Mesothelial cell of epicardium (in vitro differentiated cells): ENCODE measurements at regions not wholly inside any gene's neighbourhood (a gene's known extent, or its start where the extent isn't known, plus 50 kb on each side); places are given as distances from the start of the nearest gene placed in this dataset.

Experiments used
- DNase-seq, 2 experiments: peaks; one replicate each; pipeline ENCODE4 v3.0.0; 2021; ENCODE audit warnings: low spot score in 2 of 2; ENCODE audit not compliant: unreplicated experiment in 2 of 2
- H3K27ac Mint-ChIP-seq: 2 replicates; pipeline ENCODE4 v1.8.0; 2021; ENCODE audit warnings: mixed read lengths
- H3K27me3 Mint-ChIP-seq: 2 replicates; pipeline ENCODE4 v1.8.0; 2021; ENCODE audit warnings: low read depth, mixed read lengths
- H3K36me3 Mint-ChIP-seq: 2 replicates; pipeline ENCODE4 v1.8.0; 2021; ENCODE audit warnings: mixed read lengths
- H3K4me1 Mint-ChIP-seq: 2 replicates; pipeline ENCODE4 v1.8.0; 2021; ENCODE audit warnings: mixed read lengths
- H3K4me3 Mint-ChIP-seq: 2 replicates; pipeline ENCODE4 v1.8.0; 2021; ENCODE audit warnings: mild to moderate bottlenecking, moderate library complexity, mixed read lengths
- H3K9me3 Mint-ChIP-seq: 2 replicates; pipeline ENCODE4 v1.8.0; 2021; ENCODE audit warnings: mixed read lengths
- CTCF ChIP-seq: fragments of 200-600 bp; sonication (generic); IDR thresholded peaks from one replicate; pipeline ENCODE4 v1.5.0; 2021; ENCODE audit warnings: antibody characterized with exemption; ENCODE audit not compliant: unreplicated experiment

GRCh38 chr13:85009447-85009846 lies 789.8 kb downstream of the SLITRK6 start:
- no peaks in the 10 kb centered on the region for H3K27me3 Mint-ChIP-seq
- H3K9me3 Mint-ChIP-seq: peaks cover 33% of the 10 kb centered on the region
- no peak for TF ChIP-seq CTCF
- H3K4me3 Mint-ChIP-seq: no peak overlapping the region
- DNase-seq: no peak
- H3K4me1 Mint-ChIP-seq: no peaks in the 10 kb centered on the region
- no peak overlapping the region for H3K27ac Mint-ChIP-seq
- no peaks in the 10 kb centered on the region for H3K36me3 Mint-ChIP-seq

- no peak for TF ChIP-seq CTCF
- Mint-ChIP-seq H3K4me1 (no peaks in the 10 kb centered on the region), H3K9me3 (no peaks in the 10 kb centered on the region), H3K27me3 (no peaks in the 10 kb centered on the region), H3K27ac (no peak overlapping the region), H3K36me3 (no peaks in the 10 kb centered on the region), H3K4me3 (no peak overlapping the region)
- DNase-seq: no peak
Measured at GRCh38 chr13:84999252-84999651, 800.0 kb downstream of the SLITRK6 start.

GRCh38 chr13:84998681-84999080 lies 800.5 kb downstream of the SLITRK6 start:
- H3K27ac Mint-ChIP-seq: no peak overlapping the region

GRCh38 chr13:84997858-84998257 lies 801.4 kb downstream of the SLITRK6 start:
- H3K36me3 Mint-ChIP-seq: no peaks in the 10 kb centered on the region
- no peak overlapping the region for H3K4me3 Mint-ChIP-seq
- H3K4me1 Mint-ChIP-seq: no peaks in the 10 kb centered on the region
- no peak for DNase-seq
- no peak overlapping the region for H3K27ac Mint-ChIP-seq
- TF ChIP-seq CTCF: no peak
- no peaks in the 10 kb centered on the region for H3K27me3 Mint-ChIP-seq
- no peaks in the 10 kb centered on the region for H3K9me3 Mint-ChIP-seq

More at GRCh38 chr13:84998681-84999080, 800.5 kb downstream of the SLITRK6 start:
- no peaks in the 10 kb centered on the region for H3K27me3 Mint-ChIP-seq
- H3K9me3 Mint-ChIP-seq: no peaks in the 10 kb centered on the region
- H3K4me1 Mint-ChIP-seq: no peaks in the 10 kb centered on the region
- DNase-seq: no peak
- no peak for TF ChIP-seq CTCF
- H3K4me3 Mint-ChIP-seq: no peak overlapping the region
- H3K36me3 Mint-ChIP-seq: no peaks in the 10 kb centered on the region

- Mint-ChIP-seq H3K4me3 (no peak overlapping the region), H3K4me1 (no peaks in the 10 kb centered on the region), H3K27me3 (no peaks in the 10 kb centered on the region), H3K36me3 (no peaks in the 10 kb centered on the region), H3K27ac (no peak overlapping the region), H3K9me3 (peaks cover 5% of the 10 kb centered on the region)
- TF ChIP-seq CTCF: no peak
- DNase-seq: no peak
Measured at GRCh38 chr13:84994582-84994981, 804.6 kb downstream of the SLITRK6 start.

- no peaks in the 10 kb centered on the region for H3K27me3 Mint-ChIP-seq
- no peak for DNase-seq
- TF ChIP-seq CTCF: no peak
- H3K4me1 Mint-ChIP-seq: no peaks in the 10 kb centered on the region
- no peak overlapping the region for H3K4me3 Mint-ChIP-seq
- H3K27ac Mint-ChIP-seq: no peak overlapping the region
- no peaks in the 10 kb centered on the region for H3K36me3 Mint-ChIP-seq
- peaks cover 13% of the 10 kb centered on the region for H3K9me3 Mint-ChIP-seq
Measured at GRCh38 chr13:84985860-84986259, 813.4 kb downstream of the SLITRK6 start.
